ES-I3 (cell line): ENCODE measurements at regions not wholly inside any gene's neighbourhood (a gene's known extent, or its start where the extent isn't known, plus 50 kb on each side); places are given as distances from the start of the nearest gene placed in this dataset.

Source experiments
- H3K36me3 ChIP-seq: 2 replicates; pipeline ENCODE4 v1.6.1; 2013; ENCODE audit warnings: mild to moderate bottlenecking, low read length, control low read depth, moderate library complexity; ENCODE audit not compliant: insufficient read depth
- H3K4me1 ChIP-seq: 2 replicates; pipeline ENCODE4 v1.6.1; 2013; ENCODE audit warnings: mild to moderate bottlenecking, control low read depth, low read length; ENCODE audit not compliant: insufficient read depth
- H3K9ac ChIP-seq: 2 replicates; pipeline ENCODE4 v1.6.1; 2013; ENCODE audit warnings: low read depth, mild to moderate bottlenecking, low read length, moderate library complexity
- H3K9me3 ChIP-seq: 2 replicates; pipeline ENCODE4 v1.6.1; 2013; ENCODE audit warnings: mild to moderate bottlenecking, low read length, moderate library complexity; ENCODE audit not compliant: control insufficient read depth, insufficient read depth

DNA sequence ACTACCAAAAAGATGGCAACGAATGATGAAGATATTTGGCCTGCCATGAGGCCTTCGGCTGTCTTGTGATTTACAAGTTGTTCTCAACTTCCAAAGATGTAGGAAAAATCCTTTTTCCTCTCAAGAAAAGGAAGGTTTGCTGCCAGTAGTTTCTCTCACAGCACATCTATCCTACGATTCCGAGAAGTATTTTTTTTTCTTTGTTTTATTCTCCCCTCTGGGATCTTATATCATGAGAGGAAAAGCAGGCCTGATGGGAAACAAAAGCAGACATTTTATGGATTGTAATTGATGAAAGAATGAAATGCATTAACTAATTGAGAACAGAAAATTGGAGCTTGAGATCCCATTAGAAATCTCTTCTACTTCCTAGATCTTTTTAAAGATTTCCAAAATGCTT is 1197.9 kb upstream of the SEL1L start:
- Histone ChIP-seq H3K4me1 (no peaks in the 10 kb centered on the region), H3K36me3 (no peaks in the 10 kb centered on the region), H3K9me3 (no peaks in the 10 kb centered on the region), H3K9ac (no peak overlapping the region)

DNA sequence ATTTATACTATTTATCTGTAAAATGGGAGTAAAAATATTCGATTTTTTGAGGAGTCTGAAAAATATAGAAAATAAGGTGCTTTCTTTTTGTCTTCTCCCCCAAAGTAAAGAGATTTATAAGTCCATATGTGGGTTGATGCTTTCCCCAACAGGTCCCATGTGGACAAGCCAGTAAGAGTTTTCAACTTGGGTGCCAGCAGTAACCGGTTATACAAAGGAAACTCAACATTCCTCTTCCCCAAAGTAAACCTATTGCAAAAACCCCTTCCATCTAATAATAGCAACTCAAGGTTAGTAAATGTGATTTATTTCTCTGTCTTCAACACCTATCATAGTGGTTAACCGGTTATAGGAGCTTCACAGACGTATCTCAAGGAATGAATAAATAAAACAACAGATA is 1206.9 kb upstream of the SEL1L start:
- Histone ChIP-seq H3K4me1 (no peaks in the 10 kb centered on the region), H3K9me3 (no peaks in the 10 kb centered on the region), H3K9ac (no peak overlapping the region), H3K36me3 (no peaks in the 10 kb centered on the region)

DNA sequence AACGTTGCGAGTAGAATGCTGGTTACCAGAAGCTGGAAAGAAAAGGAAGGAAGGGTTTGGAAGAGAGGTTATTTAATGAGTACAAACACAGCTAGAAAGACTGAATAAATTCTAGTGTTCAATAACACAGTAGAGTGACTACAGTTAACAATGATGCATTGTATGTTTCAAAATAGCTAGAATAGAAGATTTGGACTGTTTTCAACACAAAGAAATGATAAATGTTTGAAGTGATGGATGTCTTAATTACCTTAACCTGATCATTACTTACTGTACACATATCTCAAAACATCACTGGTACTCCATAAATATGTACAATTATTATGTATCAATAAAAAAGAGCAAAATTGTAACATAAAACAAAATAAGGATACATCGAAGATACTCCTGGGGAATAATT is 1221.8 kb upstream of the SEL1L start:
- Histone ChIP-seq H3K9me3 (no peaks in the 10 kb centered on the region; the same call in 1 of the 2 replicates), H3K4me1 (peaks cover 15% of the 10 kb centered on the region; the same call in 1 of the 2 replicates), H3K9ac (no peak overlapping the region), H3K36me3 (no peaks in the 10 kb centered on the region)

DNA sequence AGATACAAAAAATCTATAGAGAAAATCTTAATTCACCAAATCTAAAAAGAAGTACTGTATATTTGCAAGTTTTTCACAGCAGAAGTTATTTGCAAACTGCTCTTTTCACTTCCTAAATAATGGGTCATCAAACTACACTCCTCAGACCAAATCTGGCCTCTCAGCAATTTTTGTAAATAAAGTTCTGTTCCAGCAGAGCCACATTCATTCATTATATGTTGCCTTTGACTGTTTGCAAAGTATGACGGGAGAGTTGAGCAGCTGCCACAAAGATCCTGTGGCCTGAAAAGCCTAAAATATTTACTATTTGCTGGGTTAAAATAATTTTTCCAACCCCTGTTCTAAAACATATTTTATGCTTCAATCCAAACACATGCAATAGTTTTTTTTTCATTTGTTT is 1222.3 kb upstream of the SEL1L start:
- Histone ChIP-seq H3K36me3 (no peaks in the 10 kb centered on the region), H3K9ac (no peak overlapping the region), H3K4me1 (peaks cover 19% of the 10 kb centered on the region; the same call in 1 of the 2 replicates), H3K9me3 (no peaks in the 10 kb centered on the region; the same call in 1 of the 2 replicates)

DNA sequence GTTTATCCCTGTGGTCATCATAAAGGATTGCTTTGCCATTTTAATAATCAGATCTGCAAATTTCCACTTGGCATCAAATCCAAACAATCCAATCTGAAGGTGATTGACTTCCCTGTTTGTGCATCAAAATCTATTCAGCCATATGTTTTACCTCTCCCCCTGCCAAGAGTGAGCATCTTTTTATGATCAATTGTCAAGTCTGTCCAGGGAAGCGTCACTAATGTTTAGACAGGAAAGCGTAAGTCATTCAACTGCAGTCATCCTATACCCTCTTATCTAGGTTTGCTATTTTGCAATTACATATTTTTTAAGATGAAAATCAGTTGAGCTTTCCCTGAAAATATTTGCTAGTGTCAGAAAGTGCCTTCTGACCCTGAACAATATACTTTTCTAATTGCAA is 1224.1 kb upstream of the SEL1L start:
- peaks cover 19% of the 10 kb centered on the region; the same call in 1 of the 2 replicates for H3K4me1 ChIP-seq
- no peaks in the 10 kb centered on the region; the same call in 1 of the 2 replicates for H3K9me3 ChIP-seq
- no peak overlapping the region for H3K9ac ChIP-seq
- H3K36me3 ChIP-seq: no peaks in the 10 kb centered on the region

GRCh38 chr14:82759656-82760055 is 1226.0 kb upstream of the SEL1L start:
- H3K9ac ChIP-seq: no peak overlapping the region
- H3K4me1 ChIP-seq: peaks cover 19% of the 10 kb centered on the region; the same call in 1 of the 2 replicates
- no peaks in the 10 kb centered on the region for H3K9me3 ChIP-seq
- no peaks in the 10 kb centered on the region for H3K36me3 ChIP-seq

DNA sequence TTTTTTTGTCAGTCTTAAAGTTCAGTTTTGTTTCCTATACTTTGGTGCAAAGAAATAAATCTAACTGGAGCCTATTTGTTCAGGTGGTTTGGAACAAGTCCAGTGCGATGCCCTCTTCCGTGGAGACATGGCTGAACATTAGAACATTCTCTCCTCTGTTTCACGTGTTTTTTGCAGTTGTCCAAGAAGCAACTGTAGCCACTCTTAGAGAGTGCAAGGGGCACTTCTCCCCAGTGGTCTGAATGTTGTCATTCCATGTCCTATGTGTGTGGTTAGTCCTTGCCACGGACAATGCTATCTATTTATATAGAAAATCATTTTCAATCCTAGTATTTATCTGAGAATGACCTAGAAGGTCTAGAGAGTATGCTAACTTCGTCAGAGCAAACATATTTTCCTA is 1232.5 kb upstream of the SEL1L start:
- H3K9ac ChIP-seq: no peak overlapping the region
- no peaks in the 10 kb centered on the region for H3K36me3 ChIP-seq
- no peaks in the 10 kb centered on the region for H3K9me3 ChIP-seq
- H3K4me1 ChIP-seq: no peaks in the 10 kb centered on the region

DNA sequence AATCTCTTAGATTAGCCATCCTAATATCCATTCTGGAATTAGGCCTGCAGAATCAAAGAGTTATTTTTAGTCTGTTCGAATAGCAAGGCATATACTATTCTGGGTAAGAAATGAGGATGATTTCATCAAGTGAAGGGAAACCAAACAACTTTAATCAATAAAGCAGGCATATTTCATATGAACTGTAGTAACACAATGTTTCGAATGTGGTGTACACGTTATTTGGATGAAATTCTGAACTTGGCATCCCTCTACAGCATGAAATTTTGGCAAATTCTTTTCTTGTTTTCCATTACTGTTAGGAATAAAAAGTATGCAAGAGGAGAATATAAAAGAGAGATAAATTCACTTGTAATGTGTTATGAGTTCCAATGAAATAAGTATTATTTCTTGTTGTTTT is 1233.3 kb upstream of the SEL1L start:
- Histone ChIP-seq H3K36me3 (no peaks in the 10 kb centered on the region), H3K4me1 (no peaks in the 10 kb centered on the region), H3K9ac (no peak overlapping the region), H3K9me3 (no peaks in the 10 kb centered on the region)

GRCh38 chr14:82776958-82777357 is 1243.3 kb upstream of the SEL1L start:
- Histone ChIP-seq H3K9me3 (no peaks in the 10 kb centered on the region), H3K4me1 (no peaks in the 10 kb centered on the region), H3K9ac (no peak overlapping the region), H3K36me3 (no peaks in the 10 kb centered on the region)

- H3K4me1 ChIP-seq: no peaks in the 10 kb centered on the region
- H3K9ac ChIP-seq: no peak overlapping the region
- no peaks in the 10 kb centered on the region for H3K36me3 ChIP-seq
- H3K9me3 ChIP-seq: no peaks in the 10 kb centered on the region
Measured at GRCh38 chr14:82778008-82778590, 1244.4 kb upstream of the SEL1L start.

GRCh38 chr14:82778601-82779000 is 1244.9 kb upstream of the SEL1L start:
- Histone ChIP-seq H3K9ac (no peak overlapping the region), H3K9me3 (no peaks in the 10 kb centered on the region), H3K36me3 (no peaks in the 10 kb centered on the region), H3K4me1 (no peaks in the 10 kb centered on the region)

DNA sequence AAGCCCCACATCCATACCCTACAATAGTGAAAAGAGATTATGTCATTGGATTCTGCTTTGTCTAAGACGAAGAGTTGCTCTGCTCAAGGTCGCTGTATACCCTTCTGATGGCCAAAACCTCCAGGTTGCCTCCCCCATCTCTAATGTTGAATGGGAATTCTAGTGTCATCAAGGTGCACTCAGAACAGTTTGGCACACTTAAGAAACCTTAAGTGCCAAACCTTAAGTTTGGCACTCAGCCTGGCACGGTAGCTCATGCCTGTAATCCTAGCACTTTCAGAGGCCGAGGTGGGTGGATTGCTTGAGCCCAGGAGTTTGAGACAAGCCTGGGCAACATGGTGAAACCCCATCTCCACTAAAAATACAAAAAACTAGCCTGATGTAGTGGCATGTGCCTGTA is 1245.6 kb upstream of the SEL1L start:
- Histone ChIP-seq H3K36me3 (no peaks in the 10 kb centered on the region), H3K9ac (no peak overlapping the region), H3K9me3 (no peaks in the 10 kb centered on the region), H3K4me1 (no peaks in the 10 kb centered on the region)

DNA sequence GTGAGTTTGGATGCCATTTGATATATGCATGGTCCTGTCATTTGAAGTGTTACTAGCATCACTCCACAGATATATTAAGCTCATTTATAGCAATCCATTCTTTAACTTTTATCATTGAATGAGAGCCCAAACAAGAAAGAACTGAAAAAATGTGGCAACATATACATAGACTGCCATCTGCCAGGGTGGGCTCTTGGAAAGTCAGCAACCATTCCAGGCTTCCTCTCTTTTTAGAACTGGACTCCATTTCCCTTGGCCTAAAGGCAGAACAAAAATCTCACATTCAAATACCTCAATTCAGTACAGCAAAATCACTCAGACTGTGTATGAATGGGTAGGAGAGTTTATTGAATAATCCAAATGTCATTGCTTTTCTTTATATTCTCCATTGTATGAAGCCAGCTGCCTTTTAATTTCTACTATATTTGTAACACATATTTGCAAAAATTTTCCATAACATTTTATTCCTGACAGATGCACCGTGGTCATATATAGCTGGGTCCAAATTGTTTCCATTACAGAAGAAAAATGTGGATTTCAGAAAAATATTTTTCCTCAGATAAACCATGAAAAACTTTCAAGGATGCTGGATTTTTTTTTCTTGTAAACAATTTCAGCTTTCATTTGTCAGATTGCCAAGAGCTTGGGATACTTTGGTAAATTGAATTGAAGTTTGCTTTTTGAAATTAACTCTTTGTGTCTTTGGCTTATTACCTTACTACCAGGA is 1252.3 kb upstream of the SEL1L start:
- Histone ChIP-seq H3K9me3 (no peaks in the 10 kb centered on the region), H3K4me1 (no peaks in the 10 kb centered on the region), H3K36me3 (no peaks in the 10 kb centered on the region)

GRCh38 chr14:82786483-82786880 is 1252.8 kb upstream of the SEL1L start:
- Histone ChIP-seq H3K9ac (no peak overlapping the region), H3K9me3 (no peaks in the 10 kb centered on the region), H3K4me1 (no peaks in the 10 kb centered on the region), H3K36me3 (no peaks in the 10 kb centered on the region)

More for the DNA sequence above, 1252.3 kb upstream of the SEL1L start:
- no peak overlapping the region for H3K9ac ChIP-seq

DNA sequence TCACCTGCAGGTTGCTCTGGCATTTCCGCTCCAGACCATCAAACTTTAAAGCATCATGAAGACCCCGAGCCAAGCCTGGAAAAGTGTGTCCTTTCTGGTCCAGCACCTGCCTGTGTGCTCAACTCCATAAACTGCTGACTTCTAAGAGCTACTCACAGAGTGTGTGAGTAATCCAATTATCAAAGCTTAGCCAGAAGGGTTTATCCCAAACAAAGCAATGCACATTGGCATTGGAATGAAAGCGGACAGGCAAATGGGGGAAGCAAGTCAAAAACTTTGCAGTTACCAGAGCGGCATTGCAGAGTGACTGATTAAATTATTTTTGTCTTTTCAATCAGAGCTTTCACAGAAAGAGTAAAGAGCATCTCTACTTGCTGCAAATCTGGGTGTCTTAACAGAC is 1262.4 kb upstream of the SEL1L start:
- H3K4me1 ChIP-seq: no peaks in the 10 kb centered on the region
- no peaks in the 10 kb centered on the region for H3K9me3 ChIP-seq
- no peaks in the 10 kb centered on the region for H3K36me3 ChIP-seq
- no peak overlapping the region for H3K9ac ChIP-seq
